DND-41 (cell line): ENCODE measurements at regions not wholly inside any gene's neighbourhood (a gene's known extent, or its start where the extent isn't known, plus 50 kb on each side); places are given as distances from the start of the nearest gene placed in this dataset.

Experiments
- ATAC-seq: fragments of 200-7000 bp; cut with Tn5 transposase; 3 replicates; pipeline ENCODE4 v1.9.1; 2021; ENCODE audit warnings: low read depth; ENCODE audit not compliant: insufficient read depth
- DNase-seq: peaks from one replicate; pipeline ENCODE4 v3.0.0-alpha.2; 2020
- H2AFZ ChIP-seq: 2 replicates; pipeline ENCODE4 v1.6.0; 2012; ENCODE audit warnings: low read depth, low read length
- H3K27ac ChIP-seq: 2 replicates; pipeline ENCODE4 v1.5.1; 2012; ENCODE audit warnings: low read length, inconsistent platforms
- H3K27me3 ChIP-seq: fragments of 200-600 bp; sonication (generic); 2 replicates; pipeline ENCODE4 v1.6.0; 2012; ENCODE audit warnings: low read length, mild to moderate bottlenecking, inconsistent platforms; ENCODE audit not compliant: insufficient read depth, poor library complexity
- H3K36me3 ChIP-seq: 2 replicates; pipeline ENCODE4 v1.5.1; 2012; ENCODE audit warnings: low read length, inconsistent platforms; ENCODE audit not compliant: insufficient read depth
- H3K4me1 ChIP-seq: 2 replicates; pipeline ENCODE4 v1.5.1; 2012; ENCODE audit warnings: mild to moderate bottlenecking, low read length; ENCODE audit not compliant: insufficient read depth
- H3K4me2 ChIP-seq: 2 replicates; pipeline ENCODE4 v1.6.0; 2012; ENCODE audit warnings: mild to moderate bottlenecking, moderate library complexity, low read length, inconsistent platforms; ENCODE audit not compliant: insufficient read depth
- H3K4me3 ChIP-seq, 2 experiments: fragments of 200-600 bp in 1 of 2; shearing (Covaris generic) in 1 of 2; 2 replicates each; pipeline ENCODE4 v1.5.1; 2012 to 2016; ENCODE audit warnings: inconsistent platforms in 2 of 2, low read length in 2 of 2, mild to moderate bottlenecking in 2 of 2, low read depth in 1 of 2, moderate library complexity in 1 of 2
- H3K79me2 ChIP-seq: 2 replicates; pipeline ENCODE4 v1.6.0; 2012; ENCODE audit warnings: low read length, inconsistent platforms; ENCODE audit not compliant: insufficient read depth
- H3K9ac ChIP-seq: 2 replicates; pipeline ENCODE4 v1.6.0; 2012; ENCODE audit warnings: low read depth, mild to moderate bottlenecking, inconsistent platforms, low read length, moderate library complexity
- H3K9me3 ChIP-seq: 2 replicates; pipeline ENCODE4 v1.5.1; 2012; ENCODE audit warnings: low read length, moderate library complexity, mild to moderate bottlenecking, inconsistent platforms; ENCODE audit not compliant: insufficient read depth, severe bottlenecking
- H4K20me1 ChIP-seq: 2 replicates; pipeline ENCODE4 v1.6.0; 2012; ENCODE audit warnings: low read length; ENCODE audit not compliant: insufficient read depth
- EZH2 ChIP-seq: IDR thresholded peaks from 3 replicates; pipeline ENCODE4 v1.6.1; 2012; ENCODE audit warnings: borderline replicate concordance, low read depth, mild to moderate bottlenecking, moderate library complexity, low read length, inconsistent platforms; ENCODE audit not compliant: severe bottlenecking
- TF ChIP-seq, protein P1 (sequence below): IDR thresholded peaks from 2 replicates; pipeline ENCODE4 v1.5.1; 2012; ENCODE audit warnings: borderline replicate concordance, low read length, moderate library complexity, mild to moderate bottlenecking; ENCODE audit not compliant: poor library complexity, severe bottlenecking; ENCODE audit errors: extremely low read depth

DNA sequence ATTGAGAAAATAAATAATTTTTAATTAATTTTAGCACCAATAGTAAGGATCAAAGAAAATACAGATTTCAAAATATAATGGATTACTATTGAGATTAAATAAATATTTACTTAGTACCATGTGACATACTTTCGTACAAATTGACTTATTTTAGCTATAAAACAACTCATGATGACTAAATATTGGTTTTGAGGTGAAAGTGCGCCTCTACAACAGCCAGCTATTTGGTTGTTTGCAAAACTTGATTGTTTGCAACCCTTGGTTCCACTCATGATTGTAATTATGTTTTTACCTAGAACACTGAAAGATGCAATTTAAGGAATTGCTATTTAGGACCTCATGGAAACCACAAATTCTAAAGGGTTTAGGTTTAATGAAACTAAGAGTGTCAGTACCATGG, 51.9 kb upstream of the PPM1H start:
- Histone ChIP-seq H3K27me3 (peaks cover 5% of the 10 kb centered on the region), H3K27ac (no peak overlapping the region), H3K4me3 (no peak overlapping the region), H3K4me2 (no peak overlapping the region), H3K9ac (no peak overlapping the region), H2AFZ (no peak overlapping the region), H3K36me3 (no peaks in the 10 kb centered on the region), H3K79me2 (no peaks in the 10 kb centered on the region), H3K4me1 (no peaks in the 10 kb centered on the region), H3K9me3 (no peaks in the 10 kb centered on the region), H4K20me1 (no peaks in the 10 kb centered on the region)
- no peak for ATAC-seq
- TF ChIP-seq, protein P1, sequence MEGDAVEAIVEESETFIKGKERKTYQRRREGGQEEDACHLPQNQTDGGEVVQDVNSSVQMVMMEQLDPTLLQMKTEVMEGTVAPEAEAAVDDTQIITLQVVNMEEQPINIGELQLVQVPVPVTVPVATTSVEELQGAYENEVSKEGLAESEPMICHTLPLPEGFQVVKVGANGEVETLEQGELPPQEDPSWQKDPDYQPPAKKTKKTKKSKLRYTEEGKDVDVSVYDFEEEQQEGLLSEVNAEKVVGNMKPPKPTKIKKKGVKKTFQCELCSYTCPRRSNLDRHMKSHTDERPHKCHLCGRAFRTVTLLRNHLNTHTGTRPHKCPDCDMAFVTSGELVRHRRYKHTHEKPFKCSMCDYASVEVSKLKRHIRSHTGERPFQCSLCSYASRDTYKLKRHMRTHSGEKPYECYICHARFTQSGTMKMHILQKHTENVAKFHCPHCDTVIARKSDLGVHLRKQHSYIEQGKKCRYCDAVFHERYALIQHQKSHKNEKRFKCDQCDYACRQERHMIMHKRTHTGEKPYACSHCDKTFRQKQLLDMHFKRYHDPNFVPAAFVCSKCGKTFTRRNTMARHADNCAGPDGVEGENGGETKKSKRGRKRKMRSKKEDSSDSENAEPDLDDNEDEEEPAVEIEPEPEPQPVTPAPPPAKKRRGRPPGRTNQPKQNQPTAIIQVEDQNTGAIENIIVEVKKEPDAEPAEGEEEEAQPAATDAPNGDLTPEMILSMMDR = no peak
- no peak for TF ChIP-seq EZH2
- DNase-seq = no peak
